ENCODE measurements at regions not wholly inside any gene's neighbourhood (a gene's known extent, or its start where the extent isn't known, plus 50 kb on each side); places are given as distances from the start of the nearest gene placed in this dataset.

GRCh38 chr1:36612881-36613280, 130.2 kb upstream of the CSF3R start:
- no peak for DNase-seq
- Histone ChIP-seq H4K20me1 (ENCODE audit: insufficient read depth, low read length) (no peaks in the 10 kb centered on the region; the same call in 1 of the 2 replicates), H2BK5ac (ENCODE audit: low read depth, low read length, poor library complexity, severe bottlenecking) (no peak overlapping the region), H3K14ac (replicated peaks; ENCODE audit: low read depth, low read length) (no peak overlapping the region), H3K56ac (ENCODE audit: extremely low read depth, insufficient read depth, low read length) (no peak overlapping the region), H2AK9ac (replicated peaks; ENCODE audit: low read depth, low read length, poor library complexity) (no peak overlapping the region), H3K9me1 (ENCODE audit: insufficient read depth, low read length) (peaks cover 5% of the 10 kb centered on the region; the same call in 1 of the 2 replicates), H3K79me1 (ENCODE audit: low read depth in 1 of 2, low read length in 2 of 2) (no peaks in the 10 kb centered on the region), H4K5ac (ENCODE audit: low read depth, low read length) (no peak overlapping the region), H3K9me3 (ENCODE audit: control insufficient read depth, insufficient read depth, low read length) (no peaks in the 10 kb centered on the region), H2AFZ (replicated peaks; ENCODE audit: low read length, poor library complexity) (peak overlapping the region; percentile 24), H3K18ac (ENCODE audit: low read depth, low read length) (no peak overlapping the region), H2BK15ac (ENCODE audit: low read depth, low read length) (no peak overlapping the region), H3K4me2 (ENCODE audit: low read depth, low read length) (no peak overlapping the region), H3K4ac (ENCODE audit: low read depth, low read length) (no peak overlapping the region), H2BK20ac (ENCODE audit: low read depth, low read length) (no peak overlapping the region), H4K91ac (ENCODE audit: insufficient read depth, low read depth, low read length) (no peak overlapping the region), H3K4me3 (ENCODE audit: insufficient read depth, low read depth, low read length) (no peak overlapping the region), H2BK120ac (ENCODE audit: low read depth, low read length) (no peak overlapping the region), H3K23ac (ENCODE audit: low read depth, low read length) (no peak overlapping the region), H3K4me1 (ENCODE audit: control insufficient read depth, insufficient read depth, low read length) (no peaks in the 10 kb centered on the region), H3K27me3 (ENCODE audit: control insufficient read depth, insufficient read depth, low read length) (no peaks in the 10 kb centered on the region; the same call in 1 of the 2 replicates), H4K8ac (ENCODE audit: low read depth in 2 of 2, low read length in 2 of 2) (no peak overlapping the region), H3K27ac (ENCODE audit: insufficient read depth, low read length) (no peak overlapping the region), H2AK5ac (ENCODE audit: low read depth, low read length) (no peak overlapping the region), H3K9ac (ENCODE audit: low read depth, low read length) (no peak overlapping the region), H3K36me3 (ENCODE audit: control insufficient read depth, insufficient read depth, low read length) (no peaks in the 10 kb centered on the region)
- BruUV-seq (replicated peaks): no TSS peak
- CTCF ChIA-PET: no interaction called here
- ATAC-seq (ENCODE audit: low read depth): no peak
- dilution Hi-C loops (cut with HindIII; ENCODE audit: low sequenced_read_pairs, unreplicated experiment): no loop called here
- intact Hi-C loops (cut with micrococcal nuclease): no loop called here
- TF ChIP-seq RAD21 (IDR thresholded peaks at IDR 0.05; ENCODE audit: low read length): no peak
- TF ChIP-seq CTCF (conservative IDR thresholded peaks at IDR 0.05; ENCODE audit: low read depth, low read length): no peak
- no peak for TF ChIP-seq FOS (IDR thresholded peaks at IDR 0.05; ENCODE audit: low read depth, low read length)
- no peak for TF ChIP-seq MAZ (IDR thresholded peaks at IDR 0.05; ENCODE audit: borderline replicate concordance, low read depth, low read length)
- no peak for TF ChIP-seq RCOR1 (IDR thresholded peaks at IDR 0.05; ENCODE audit: insufficient replicate concordance, low read length)
- TF ChIP-seq BHLHE40 (IDR thresholded peaks at IDR 0.05; ENCODE audit: low read depth, low read length): no peak
- no peak for TF ChIP-seq CHD1 (IDR thresholded peaks at IDR 0.05; ENCODE audit: low read depth, low read length)
- TF ChIP-seq MAFK (IDR thresholded peaks at IDR 0.05; ENCODE audit: low read depth, low read length): no peak
- TF ChIP-seq MXI1 (IDR thresholded peaks at IDR 0.05; ENCODE audit: borderline replicate concordance, low read depth, low read length): no peak
- no peak for TF ChIP-seq POLR2A (IDR thresholded peaks at IDR 0.05; ENCODE audit: low read depth, low read length)
- no peak for TF ChIP-seq SMC3 (IDR thresholded peaks at IDR 0.05; ENCODE audit: low read depth, low read length)
- TF ChIP-seq USF2 (IDR thresholded peaks at IDR 0.05; ENCODE audit: low read depth, low read length): no peak
- WGBS, 2 experiments (ENCODE audit: extremely low coverage in 2 of 2, insufficient read length in 1 of 2): 40% methylated on average over 1 of the region's 8 CpGs; no CpG with 5 or more reads in 1 of the 2 experiments
- in situ Hi-C loops (cut with MboI; ENCODE audit: low sequenced_read_pairs): no loop called here
- POLR2A ChIA-PET (ENCODE audit: unreplicated experiment): no interaction called here

Measured in IMR-90 (cell line).